Activated T-cell treated with anti-CD3 and anti-CD28 coated beads, Interleukin-2, amount 50 U/mL, for 72 hours (primary cell): ENCODE measurements at regions not wholly inside any gene's neighbourhood (a gene's known extent, or its start where the extent isn't known, plus 50 kb on each side); places are given as distances from the start of the nearest gene placed in this dataset.

Experiments
- ATAC-seq, 2 donors: fragments of 150-1000 bp; cut with Tn5 transposase; replicated peaks in 1 of 2; 2 replicates each; pipeline ENCODE4 v1.10.0; 2021; ENCODE audit warnings: moderate library complexity in 2 of 2, mild to moderate bottlenecking in 1 of 2
- DNase-seq, 2 donors: peaks; one replicate each; pipeline ENCODE4 v3.0.0; 2021 to 2022; ENCODE audit warnings: mixed read lengths in 1 of 2
- H3K27ac Mint-ChIP-seq: one replicate; pipeline ENCODE4 v1.8.0; 2022; ENCODE audit warnings: mild to moderate bottlenecking, moderate library complexity, mixed read lengths
- H3K27me3 Mint-ChIP-seq: one replicate; pipeline ENCODE4 v1.8.0; 2022; ENCODE audit warnings: low read depth, mixed read lengths
- H3K36me3 Mint-ChIP-seq, 2 donors: one replicate each; pipeline ENCODE4 v1.8.0; 2022; ENCODE audit warnings: mixed read lengths in 2 of 2, mild to moderate bottlenecking in 1 of 2; ENCODE audit not compliant: insufficient read depth in 2 of 2
- H3K4me1 Mint-ChIP-seq: one replicate; pipeline ENCODE4 v1.8.0; 2022; ENCODE audit warnings: low read depth, mixed read lengths
- H3K4me3 Mint-ChIP-seq, 2 donors: one replicate each; pipeline ENCODE4 v1.8.0; 2022; ENCODE audit warnings: mild to moderate bottlenecking in 2 of 2, mixed read lengths in 2 of 2, moderate library complexity in 2 of 2
- H3K9me3 Mint-ChIP-seq, 2 donors: one replicate each; pipeline ENCODE4 v1.8.0; 2022; ENCODE audit warnings: mixed read lengths in 2 of 2

DNA sequence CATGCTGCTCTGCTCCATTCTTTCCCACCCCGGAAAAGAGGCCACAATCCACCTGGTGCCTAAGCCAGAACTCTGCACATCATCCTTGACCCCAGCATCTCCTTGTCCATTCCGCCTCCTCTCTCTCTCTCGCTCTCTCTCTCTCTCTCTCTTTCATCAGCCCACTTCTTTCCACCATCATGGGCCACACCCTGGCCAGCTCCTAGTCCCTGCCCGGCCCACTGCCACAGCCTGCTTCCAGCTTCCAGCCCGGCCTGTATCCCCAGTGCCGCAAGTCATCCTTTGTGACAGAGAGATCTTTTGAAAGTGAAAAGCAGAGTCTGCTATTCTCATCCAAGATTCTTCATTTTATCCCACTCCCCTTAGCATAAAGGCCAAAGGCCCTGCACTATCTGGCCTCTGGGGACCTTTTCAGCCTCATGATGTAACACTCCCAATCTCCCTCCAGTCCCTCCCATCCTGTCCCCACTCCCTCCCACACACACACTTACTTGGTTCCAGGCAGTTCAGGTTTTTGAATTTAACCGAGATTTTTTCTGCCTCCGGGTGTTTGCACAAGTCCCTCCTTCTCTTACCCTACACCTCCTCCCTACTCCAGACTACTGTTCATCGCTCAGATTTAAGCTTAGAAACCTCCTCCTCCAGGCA lies 214.0 kb downstream of the EN1 start:
- peaks cover 11% of the 10 kb centered on the region for H3K27me3 Mint-ChIP-seq
- ATAC-seq (no peak), DNase-seq (no peak)
- no peak overlapping the region for H3K27ac Mint-ChIP-seq
- no peaks in the 10 kb centered on the region for H3K4me1 Mint-ChIP-seq
- no peak overlapping the region for H3K4me3 Mint-ChIP-seq
- H3K36me3 Mint-ChIP-seq = no peaks in the 10 kb centered on the region
- H3K9me3 Mint-ChIP-seq = peaks cover 0 to 5% of the 10 kb centered on the region in 2 donors

DNA sequence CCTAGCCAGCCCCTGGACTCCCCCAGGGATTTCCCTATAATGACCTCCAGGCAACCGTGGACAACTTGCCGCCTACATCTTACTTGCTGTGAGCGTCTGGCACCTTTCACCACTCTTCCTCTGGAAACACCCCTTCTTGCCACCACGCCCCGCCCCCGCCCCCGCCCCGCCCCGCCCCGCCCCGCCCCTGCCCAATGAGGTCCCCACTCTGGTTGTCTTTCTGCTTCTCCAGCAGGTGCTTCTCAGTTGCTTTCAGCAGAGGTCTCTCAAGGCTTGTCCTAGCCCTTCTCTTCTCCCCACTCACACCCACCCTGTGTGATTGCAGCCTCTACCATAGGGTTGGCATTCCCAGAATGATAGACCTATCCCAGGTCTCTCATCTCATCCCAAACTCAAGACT lies 214.5 kb downstream of the EN1 start:
- Mint-ChIP-seq H3K36me3 (no peaks in the 10 kb centered on the region), H3K27me3 (peaks cover 11% of the 10 kb centered on the region), H3K4me3 (no peak overlapping the region), H3K9me3 (peaks cover 0 to 5% of the 10 kb centered on the region in 2 donors), H3K27ac (no peak overlapping the region), H3K4me1 (no peaks in the 10 kb centered on the region)
- no peak for DNase-seq
- no peak for ATAC-seq

DNA sequence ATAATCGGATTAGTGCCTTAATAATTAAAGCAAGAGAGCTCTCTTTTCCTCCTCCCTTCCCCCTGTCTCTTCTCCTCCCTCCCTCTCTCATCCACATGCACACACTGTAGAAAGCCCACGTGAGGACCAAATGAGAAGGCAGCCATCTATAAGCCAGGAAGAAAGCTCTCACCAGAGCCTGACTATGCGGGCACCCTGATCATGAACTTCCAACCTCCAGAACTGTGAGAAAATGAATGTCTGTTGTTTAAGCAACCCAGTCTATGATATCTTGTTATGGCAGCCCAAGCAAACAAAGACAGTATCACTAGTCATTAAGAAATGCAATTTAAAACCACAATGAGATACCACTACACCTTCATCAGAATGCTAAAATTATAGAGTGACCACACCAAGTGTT lies 220.3 kb downstream of the EN1 start:
- H3K27me3 Mint-ChIP-seq = no peaks in the 10 kb centered on the region
- no peak overlapping the region for H3K4me3 Mint-ChIP-seq
- DNase-seq (no peak), ATAC-seq (no peak)
- H3K9me3 Mint-ChIP-seq = no peaks in the 10 kb centered on the region
- H3K4me1 Mint-ChIP-seq = no peaks in the 10 kb centered on the region
- H3K27ac Mint-ChIP-seq = no peak overlapping the region
- H3K36me3 Mint-ChIP-seq = no peaks in the 10 kb centered on the region

DNA sequence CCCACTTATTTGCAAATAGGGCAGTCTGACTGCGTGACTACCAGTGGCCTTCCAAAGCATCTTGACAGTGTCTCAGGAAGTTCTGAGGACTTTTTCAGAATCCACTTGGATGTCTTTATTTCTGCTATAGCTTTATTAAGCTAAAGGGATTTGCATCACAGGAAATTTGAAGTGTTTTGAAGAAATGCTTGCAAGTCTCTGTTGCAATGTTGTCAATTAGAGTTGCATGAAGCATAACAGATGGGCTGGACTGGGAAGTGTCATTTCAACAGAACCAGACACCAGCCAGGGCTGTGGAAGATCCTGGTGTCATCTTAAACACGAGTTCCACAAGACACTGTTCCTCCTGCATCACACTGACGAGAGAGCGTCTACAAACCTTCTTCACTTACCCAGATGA lies 224.5 kb downstream of the EN1 start:
- Mint-ChIP-seq H3K36me3 (no peaks in the 10 kb centered on the region), H3K27ac (no peak overlapping the region), H3K4me3 (no peak overlapping the region), H3K9me3 (no peaks in the 10 kb centered on the region), H3K4me1 (no peaks in the 10 kb centered on the region), H3K27me3 (no peaks in the 10 kb centered on the region)
- DNase-seq (no peak), ATAC-seq (no peak)

DNA sequence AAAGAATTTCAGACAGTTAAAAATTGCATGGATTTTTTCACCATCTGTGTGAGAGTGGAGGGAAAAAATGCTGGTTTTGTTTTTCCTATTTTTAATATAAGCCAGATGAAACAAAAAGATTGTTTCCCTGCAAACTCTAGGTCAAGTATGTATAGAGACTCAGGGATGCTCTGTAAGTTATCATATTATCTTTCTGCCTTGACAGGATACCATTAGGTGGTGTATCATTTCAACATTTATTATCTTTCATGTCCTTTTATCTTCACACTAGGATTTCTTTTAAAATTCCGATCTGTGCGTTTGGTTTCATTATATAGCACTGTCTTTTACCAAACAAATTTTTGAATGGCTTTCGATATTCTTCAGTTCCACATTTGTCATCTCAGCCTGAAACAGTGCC lies 225.3 kb downstream of the EN1 start:
- Mint-ChIP-seq H3K4me3 (no peak overlapping the region), H3K36me3 (no peaks in the 10 kb centered on the region), H3K9me3 (no peaks in the 10 kb centered on the region), H3K4me1 (no peaks in the 10 kb centered on the region), H3K27ac (no peak overlapping the region), H3K27me3 (no peaks in the 10 kb centered on the region)
- ATAC-seq (no peak), DNase-seq (no peak)

DNA sequence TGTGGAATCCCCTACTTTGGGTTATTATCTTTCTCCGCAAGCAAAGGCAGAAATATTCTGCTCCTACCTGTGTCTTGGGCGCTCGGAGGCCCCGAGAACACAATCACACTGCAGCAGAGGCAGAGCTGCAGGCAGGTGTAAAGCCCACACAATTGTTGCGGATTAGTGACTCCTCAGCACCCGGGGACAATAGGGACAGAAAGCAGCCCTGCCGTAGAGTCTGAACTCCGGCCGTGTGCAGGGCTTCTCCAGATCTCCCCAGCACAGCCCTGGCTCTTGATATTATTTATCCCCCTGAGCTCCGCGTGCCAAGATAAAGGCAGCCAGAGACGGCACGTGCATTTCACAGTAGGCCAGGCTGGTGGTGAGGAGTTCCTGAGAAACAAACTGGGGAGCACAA lies 229.2 kb downstream of the EN1 start:
- Mint-ChIP-seq H3K4me1 (no peaks in the 10 kb centered on the region), H3K27ac (no peak overlapping the region), H3K4me3 (no peak overlapping the region), H3K9me3 (no peaks in the 10 kb centered on the region), H3K36me3 (no peaks in the 10 kb centered on the region), H3K27me3 (peaks cover 7% of the 10 kb centered on the region)
- ATAC-seq = no peak
- no peak for DNase-seq

DNA sequence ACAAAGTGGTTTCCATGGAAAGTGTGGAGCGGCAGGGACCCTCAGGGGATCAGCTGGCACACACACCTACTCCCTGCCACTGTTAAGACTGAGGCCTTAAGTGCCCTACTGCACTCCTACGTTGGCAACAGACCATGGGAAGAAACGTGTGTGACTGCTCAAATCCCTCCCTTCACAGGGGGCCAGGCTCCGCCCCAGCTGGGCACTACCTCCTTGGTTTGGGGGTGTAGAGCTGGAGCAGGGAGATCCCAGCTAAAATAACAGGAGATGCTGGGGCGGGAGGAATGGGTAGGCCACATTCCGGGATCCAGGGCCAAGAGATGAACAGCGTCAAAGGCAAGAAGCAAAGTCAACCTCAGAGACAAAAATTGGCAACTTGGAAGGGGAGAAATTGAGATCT lies 231.0 kb downstream of the EN1 start:
- Mint-ChIP-seq H3K27me3 (peaks cover 15% of the 10 kb centered on the region), H3K27ac (no peak overlapping the region), H3K4me3 (no peak overlapping the region), H3K4me1 (no peaks in the 10 kb centered on the region), H3K9me3 (no peaks in the 10 kb centered on the region), H3K36me3 (no peaks in the 10 kb centered on the region)
- ATAC-seq (no peak), DNase-seq (no peak)

DNA sequence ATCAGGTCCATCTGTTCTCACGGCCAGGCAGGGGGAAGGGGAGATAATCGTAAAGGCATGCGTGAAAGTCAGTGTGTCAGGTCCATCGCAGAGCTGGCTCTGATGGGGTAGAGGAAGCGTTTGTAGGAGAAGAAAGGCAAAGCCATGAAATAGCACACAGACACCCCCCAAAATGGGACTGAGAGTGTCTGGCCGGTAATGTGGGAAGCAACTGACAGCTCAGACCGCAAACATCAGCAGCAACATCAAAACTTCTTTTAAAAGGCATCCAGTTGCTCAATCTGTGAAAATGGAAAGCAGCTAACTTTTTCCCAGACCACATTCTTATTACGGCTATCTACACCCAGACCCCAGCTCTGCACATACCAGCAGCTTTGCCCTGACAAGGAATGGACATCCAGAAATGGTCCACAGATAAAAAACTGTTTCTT lies 232.6 kb downstream of the EN1 start:
- no peak overlapping the region for H3K4me3 Mint-ChIP-seq
- no peaks in the 10 kb centered on the region for H3K4me1 Mint-ChIP-seq
- H3K27ac Mint-ChIP-seq = no peak overlapping the region
- H3K27me3 Mint-ChIP-seq = peaks cover 17% of the 10 kb centered on the region
- H3K36me3 Mint-ChIP-seq = no peaks in the 10 kb centered on the region
- DNase-seq = no peak
- ATAC-seq = no peak
- no peaks in the 10 kb centered on the region for H3K9me3 Mint-ChIP-seq

DNA sequence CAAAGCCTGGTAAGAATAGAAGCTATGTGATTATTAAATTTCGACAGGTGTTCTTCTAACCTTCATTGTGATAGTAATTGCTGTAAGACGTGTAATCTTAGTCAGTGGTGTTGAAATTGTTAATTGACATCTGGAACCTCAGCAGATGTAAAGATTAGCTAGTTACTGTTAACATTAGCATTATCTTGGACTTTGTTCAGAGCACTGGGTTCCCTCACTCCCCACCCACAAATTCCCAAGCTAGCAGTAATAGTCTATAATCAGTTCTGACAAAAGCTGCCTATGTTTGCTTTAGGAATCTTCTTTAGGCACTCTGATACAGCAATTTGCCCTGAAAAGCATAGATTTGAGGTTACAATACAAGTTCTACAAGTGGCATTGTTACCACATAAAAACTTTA lies 233.7 kb downstream of the EN1 start:
- DNase-seq (no peak), ATAC-seq (no peak)
- H3K27ac Mint-ChIP-seq = no peak overlapping the region
- H3K4me1 Mint-ChIP-seq = no peaks in the 10 kb centered on the region
- H3K27me3 Mint-ChIP-seq = peaks cover 17% of the 10 kb centered on the region
- H3K4me3 Mint-ChIP-seq = no peak overlapping the region
- no peaks in the 10 kb centered on the region for H3K9me3 Mint-ChIP-seq
- no peaks in the 10 kb centered on the region for H3K36me3 Mint-ChIP-seq

DNA sequence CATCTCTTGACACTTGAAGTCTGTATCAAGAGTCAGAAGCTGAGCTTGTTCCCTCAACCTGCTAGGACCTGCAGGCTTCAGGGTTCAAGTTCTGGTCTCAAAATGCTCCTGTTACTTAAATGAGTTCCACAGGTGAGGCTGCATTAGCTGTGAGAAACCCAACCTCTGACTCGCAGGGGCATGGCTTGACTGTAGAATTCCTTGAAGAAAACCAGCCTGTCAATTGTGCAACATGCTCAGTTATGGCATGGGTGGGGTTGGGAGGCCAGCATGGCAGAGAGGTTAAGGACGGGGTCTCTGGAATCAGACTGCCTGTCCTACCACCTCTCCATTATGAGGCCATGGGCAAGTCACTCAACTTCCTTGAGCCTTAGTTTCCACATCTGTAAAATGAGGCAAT lies 235.8 kb downstream of the EN1 start:
- Mint-ChIP-seq H3K27me3 (peaks cover 17% of the 10 kb centered on the region), H3K36me3 (no peaks in the 10 kb centered on the region), H3K4me3 (no peak overlapping the region), H3K27ac (no peak overlapping the region), H3K4me1 (no peaks in the 10 kb centered on the region), H3K9me3 (no peaks in the 10 kb centered on the region)
- DNase-seq (no peak), ATAC-seq (no peak)

DNA sequence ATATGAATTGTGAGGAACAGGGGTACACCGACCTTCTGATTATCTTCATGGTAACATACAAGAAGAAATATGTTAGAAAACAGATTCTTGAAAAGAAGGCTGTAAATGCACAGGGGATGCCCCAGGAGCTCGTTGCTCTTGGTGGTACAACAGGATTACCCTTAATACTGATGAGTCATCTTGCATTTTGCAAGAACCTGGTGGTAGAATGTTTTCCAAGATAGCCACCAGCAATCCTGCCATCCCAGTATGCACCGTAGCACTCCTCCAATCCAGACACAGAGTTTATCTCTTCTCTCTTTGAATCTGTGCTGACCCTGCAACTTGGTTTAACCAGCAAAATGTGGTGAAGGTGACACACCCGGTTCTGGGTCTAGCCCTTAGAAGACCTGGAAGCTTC lies 238.3 kb downstream of the EN1 start:
- H3K27ac Mint-ChIP-seq = no peak overlapping the region
- no peaks in the 10 kb centered on the region for H3K9me3 Mint-ChIP-seq
- H3K27me3 Mint-ChIP-seq = peaks cover 16% of the 10 kb centered on the region
- no peaks in the 10 kb centered on the region for H3K4me1 Mint-ChIP-seq
- no peaks in the 10 kb centered on the region for H3K36me3 Mint-ChIP-seq
- ATAC-seq (no peak), DNase-seq (no peak)
- no peak overlapping the region for H3K4me3 Mint-ChIP-seq

DNA sequence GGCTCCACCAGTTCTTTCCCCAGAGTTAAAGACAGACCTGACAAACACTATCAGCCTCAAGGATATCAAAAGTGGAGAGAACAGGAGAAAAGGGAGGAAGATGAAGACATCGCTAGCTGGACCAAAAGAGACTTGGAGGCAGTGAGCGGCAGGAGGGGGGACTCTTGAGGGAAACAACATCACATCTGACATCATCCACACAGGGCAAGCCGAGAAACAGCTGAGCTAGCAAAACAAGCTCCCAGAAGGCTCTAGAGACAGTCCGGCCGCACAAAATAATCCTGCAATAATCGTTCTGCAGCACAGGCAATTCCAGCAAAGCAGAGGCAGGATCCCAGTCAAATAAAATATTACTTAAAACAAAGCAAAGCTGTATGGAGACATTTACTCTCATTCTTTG lies 239.8 kb downstream of the EN1 start:
- Mint-ChIP-seq H3K4me3 (no peak overlapping the region), H3K4me1 (no peaks in the 10 kb centered on the region), H3K27ac (no peak overlapping the region), H3K9me3 (no peaks in the 10 kb centered on the region), H3K36me3 (no peaks in the 10 kb centered on the region), H3K27me3 (peaks cover 11% of the 10 kb centered on the region)
- ATAC-seq (no peak), DNase-seq (no peak)

DNA sequence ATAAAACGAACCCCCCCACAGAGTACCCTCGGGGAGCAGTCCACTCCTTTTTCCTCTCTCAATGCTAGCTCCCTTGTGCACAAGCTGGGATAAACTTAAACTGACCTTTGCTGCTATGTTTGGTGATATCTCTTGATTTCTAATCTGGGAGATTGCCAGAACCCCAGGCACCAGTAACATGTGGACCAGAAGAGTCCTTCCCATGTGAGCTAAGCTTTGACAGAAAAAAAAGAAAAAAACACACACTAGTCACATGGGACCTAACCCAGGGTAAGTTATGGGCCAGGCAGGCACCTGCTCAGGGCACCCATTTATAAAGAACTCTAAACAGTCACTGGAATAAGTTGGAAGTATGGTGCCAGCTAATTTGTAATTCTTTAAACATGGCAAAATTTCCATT lies 242.6 kb downstream of the EN1 start:
- no peaks in the 10 kb centered on the region for H3K36me3 Mint-ChIP-seq

DNA sequence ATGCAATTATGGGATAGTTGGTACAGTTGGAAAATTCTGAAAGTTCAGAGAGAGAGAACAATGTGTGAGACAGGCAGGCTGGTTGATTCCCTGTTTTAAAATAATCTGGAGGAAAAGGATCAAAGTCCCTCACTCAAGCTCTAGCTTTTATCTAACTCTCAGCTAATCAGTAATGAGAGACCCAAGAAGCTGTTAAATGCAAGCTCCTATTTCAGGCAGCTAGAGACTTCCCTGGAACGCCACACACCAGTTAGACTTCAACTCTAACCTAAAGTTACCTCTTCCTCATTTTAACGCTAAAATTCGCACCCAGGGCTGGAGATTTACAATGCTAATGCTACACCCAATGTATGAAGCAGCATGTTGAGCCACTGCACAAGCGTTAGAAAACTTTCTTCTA lies 243.1 kb downstream of the EN1 start:
- Mint-ChIP-seq H3K27ac (no peak overlapping the region), H3K27me3 (peaks cover 6% of the 10 kb centered on the region), H3K4me3 (no peak overlapping the region), H3K9me3 (peaks cover 5 to 6% of the 10 kb centered on the region in 2 donors), H3K36me3 (no peaks in the 10 kb centered on the region), H3K4me1 (no peaks in the 10 kb centered on the region)
- DNase-seq (no peak), ATAC-seq (no peak)

More for the DNA sequence above, 242.6 kb downstream of the EN1 start:
- H3K9me3 Mint-ChIP-seq = peaks cover 5 to 6% of the 10 kb centered on the region in 2 donors
- no peaks in the 10 kb centered on the region for H3K4me1 Mint-ChIP-seq
- H3K4me3 Mint-ChIP-seq = no peak overlapping the region
- DNase-seq (no peak), ATAC-seq (no peak)
- no peak overlapping the region for H3K27ac Mint-ChIP-seq
- H3K27me3 Mint-ChIP-seq = peaks cover 6% of the 10 kb centered on the region
